Neural cell (in vitro differentiated cells): ENCODE measurements at regions not wholly inside any gene's neighbourhood (a gene's known extent, or its start where the extent isn't known, plus 50 kb on each side); places are given as distances from the start of the nearest gene placed in this dataset.

ENCODE experiments used
- TF ChIP-seq, protein P1 (sequence below): IDR thresholded peaks from 2 replicates; pipeline ENCODE4 v1.6.1; 2012; ENCODE audit warnings: borderline replicate concordance
- TF ChIP-seq, protein P2 (sequence below): fragments of 450-650 bp; IDR thresholded peaks from 2 replicates; pipeline ENCODE4 v1.5.1; 2014; ENCODE audit warnings: antibody characterized with exemption, mild to moderate bottlenecking, moderate library complexity; ENCODE audit not compliant: poor library complexity, severe bottlenecking

- TF ChIP-seq, protein P1, sequence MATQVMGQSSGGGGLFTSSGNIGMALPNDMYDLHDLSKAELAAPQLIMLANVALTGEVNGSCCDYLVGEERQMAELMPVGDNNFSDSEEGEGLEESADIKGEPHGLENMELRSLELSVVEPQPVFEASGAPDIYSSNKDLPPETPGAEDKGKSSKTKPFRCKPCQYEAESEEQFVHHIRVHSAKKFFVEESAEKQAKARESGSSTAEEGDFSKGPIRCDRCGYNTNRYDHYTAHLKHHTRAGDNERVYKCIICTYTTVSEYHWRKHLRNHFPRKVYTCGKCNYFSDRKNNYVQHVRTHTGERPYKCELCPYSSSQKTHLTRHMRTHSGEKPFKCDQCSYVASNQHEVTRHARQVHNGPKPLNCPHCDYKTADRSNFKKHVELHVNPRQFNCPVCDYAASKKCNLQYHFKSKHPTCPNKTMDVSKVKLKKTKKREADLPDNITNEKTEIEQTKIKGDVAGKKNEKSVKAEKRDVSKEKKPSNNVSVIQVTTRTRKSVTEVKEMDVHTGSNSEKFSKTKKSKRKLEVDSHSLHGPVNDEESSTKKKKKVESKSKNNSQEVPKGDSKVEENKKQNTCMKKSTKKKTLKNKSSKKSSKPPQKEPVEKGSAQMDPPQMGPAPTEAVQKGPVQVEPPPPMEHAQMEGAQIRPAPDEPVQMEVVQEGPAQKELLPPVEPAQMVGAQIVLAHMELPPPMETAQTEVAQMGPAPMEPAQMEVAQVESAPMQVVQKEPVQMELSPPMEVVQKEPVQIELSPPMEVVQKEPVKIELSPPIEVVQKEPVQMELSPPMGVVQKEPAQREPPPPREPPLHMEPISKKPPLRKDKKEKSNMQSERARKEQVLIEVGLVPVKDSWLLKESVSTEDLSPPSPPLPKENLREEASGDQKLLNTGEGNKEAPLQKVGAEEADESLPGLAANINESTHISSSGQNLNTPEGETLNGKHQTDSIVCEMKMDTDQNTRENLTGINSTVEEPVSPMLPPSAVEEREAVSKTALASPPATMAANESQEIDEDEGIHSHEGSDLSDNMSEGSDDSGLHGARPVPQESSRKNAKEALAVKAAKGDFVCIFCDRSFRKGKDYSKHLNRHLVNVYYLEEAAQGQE: no peak
- TF ChIP-seq, protein P2, sequence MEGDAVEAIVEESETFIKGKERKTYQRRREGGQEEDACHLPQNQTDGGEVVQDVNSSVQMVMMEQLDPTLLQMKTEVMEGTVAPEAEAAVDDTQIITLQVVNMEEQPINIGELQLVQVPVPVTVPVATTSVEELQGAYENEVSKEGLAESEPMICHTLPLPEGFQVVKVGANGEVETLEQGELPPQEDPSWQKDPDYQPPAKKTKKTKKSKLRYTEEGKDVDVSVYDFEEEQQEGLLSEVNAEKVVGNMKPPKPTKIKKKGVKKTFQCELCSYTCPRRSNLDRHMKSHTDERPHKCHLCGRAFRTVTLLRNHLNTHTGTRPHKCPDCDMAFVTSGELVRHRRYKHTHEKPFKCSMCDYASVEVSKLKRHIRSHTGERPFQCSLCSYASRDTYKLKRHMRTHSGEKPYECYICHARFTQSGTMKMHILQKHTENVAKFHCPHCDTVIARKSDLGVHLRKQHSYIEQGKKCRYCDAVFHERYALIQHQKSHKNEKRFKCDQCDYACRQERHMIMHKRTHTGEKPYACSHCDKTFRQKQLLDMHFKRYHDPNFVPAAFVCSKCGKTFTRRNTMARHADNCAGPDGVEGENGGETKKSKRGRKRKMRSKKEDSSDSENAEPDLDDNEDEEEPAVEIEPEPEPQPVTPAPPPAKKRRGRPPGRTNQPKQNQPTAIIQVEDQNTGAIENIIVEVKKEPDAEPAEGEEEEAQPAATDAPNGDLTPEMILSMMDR: no peak
Measured at GRCh38 chr10:44806950-44807349, 104.2 kb upstream of the TMEM72 start.
